ENCODE measurements at regions not wholly inside any gene's neighbourhood (a gene's known extent, or its start where the extent isn't known, plus 50 kb on each side); places are given as distances from the start of the nearest gene placed in this dataset.

- DNase-seq, result no peak
- H3K27ac ChIP-seq, result no peak overlapping the region
- H3K4me3 ChIP-seq (ENCODE audit: low read depth, low read length), result no peak overlapping the region
- H3K36me3 ChIP-seq, result no peaks in the 10 kb centered on the region
- no peaks in the 10 kb centered on the region for H3K9me3 ChIP-seq (ENCODE audit: severe bottlenecking)
- H3K27me3 ChIP-seq (ENCODE audit: insufficient read depth, low read depth, severe bottlenecking), result no peaks in the 10 kb centered on the region
- TF ChIP-seq CTCF (IDR thresholded peaks at IDR 0.05; ENCODE audit: low read depth, low read length), result no peak
Observed at GRCh38 chr5:77948476-77948875, 172.3 kb upstream of the TBCA start.

GRCh38 chr5:77947041-77947428, 170.9 kb upstream of the TBCA start:
- DNase-seq, result no peak

DNA sequence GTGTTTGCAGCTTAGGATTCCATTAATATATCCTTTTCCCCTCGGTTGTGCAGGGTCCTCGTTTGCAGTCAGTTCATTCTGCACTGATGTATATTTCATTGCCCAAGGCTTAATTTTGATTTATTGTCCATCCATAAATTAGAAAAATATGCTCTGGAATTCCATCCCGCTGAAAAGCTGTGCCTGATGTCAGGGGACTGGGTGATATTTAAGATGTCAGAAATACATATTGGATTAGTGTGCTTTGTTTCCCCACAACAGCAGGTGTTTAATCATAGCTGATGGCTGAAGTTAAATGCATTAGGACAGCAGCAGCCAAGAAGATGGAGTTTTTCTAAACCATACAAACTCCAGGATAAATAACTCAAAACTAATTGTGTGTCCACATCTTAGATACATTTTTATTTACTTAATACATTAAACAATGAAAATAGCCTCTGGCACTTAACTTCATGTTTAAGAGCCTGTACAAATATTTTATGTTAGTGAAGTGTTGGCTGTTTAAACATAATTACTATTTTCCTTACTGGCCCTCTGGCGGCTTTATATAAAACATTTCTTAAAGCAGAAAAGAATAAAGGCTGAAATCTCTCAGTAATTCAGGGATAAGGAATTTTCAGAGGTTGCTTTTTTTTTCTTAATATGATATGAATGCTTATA, 170.4 kb upstream of the TBCA start:
- H3K27ac ChIP-seq, result no peak overlapping the region
- H3K27me3 ChIP-seq (ENCODE audit: insufficient read depth, low read depth, severe bottlenecking), result no peaks in the 10 kb centered on the region
- no peak for TF ChIP-seq CTCF (IDR thresholded peaks at IDR 0.05; ENCODE audit: low read depth, low read length)
- no peak overlapping the region for H3K4me3 ChIP-seq (ENCODE audit: low read depth, low read length)
- DNase-seq, result no peak
- H3K9me3 ChIP-seq (ENCODE audit: severe bottlenecking), result no peaks in the 10 kb centered on the region
- H3K36me3 ChIP-seq, result no peaks in the 10 kb centered on the region

More at GRCh38 chr5:77947041-77947428, 170.9 kb upstream of the TBCA start:
- H3K9me3 ChIP-seq (ENCODE audit: severe bottlenecking), result no peaks in the 10 kb centered on the region
- no peaks in the 10 kb centered on the region for H3K36me3 ChIP-seq
- no peak for TF ChIP-seq CTCF (IDR thresholded peaks at IDR 0.05; ENCODE audit: low read depth, low read length)
- no peak overlapping the region for H3K4me3 ChIP-seq (ENCODE audit: low read depth, low read length)
- H3K27ac ChIP-seq, result no peak overlapping the region
- no peaks in the 10 kb centered on the region for H3K27me3 ChIP-seq (ENCODE audit: insufficient read depth, low read depth, severe bottlenecking)

GRCh38 chr5:77945874-77946273, 169.7 kb upstream of the TBCA start:
- H3K27me3 ChIP-seq (ENCODE audit: insufficient read depth, low read depth, severe bottlenecking), result no peaks in the 10 kb centered on the region
- H3K27ac ChIP-seq, result no peak overlapping the region
- no peak overlapping the region for H3K4me3 ChIP-seq (ENCODE audit: low read depth, low read length)
- H3K36me3 ChIP-seq, result no peaks in the 10 kb centered on the region
- TF ChIP-seq CTCF (IDR thresholded peaks at IDR 0.05; ENCODE audit: low read depth, low read length), result no peak
- DNase-seq, result no peak
- no peaks in the 10 kb centered on the region for H3K9me3 ChIP-seq (ENCODE audit: severe bottlenecking)

DNA sequence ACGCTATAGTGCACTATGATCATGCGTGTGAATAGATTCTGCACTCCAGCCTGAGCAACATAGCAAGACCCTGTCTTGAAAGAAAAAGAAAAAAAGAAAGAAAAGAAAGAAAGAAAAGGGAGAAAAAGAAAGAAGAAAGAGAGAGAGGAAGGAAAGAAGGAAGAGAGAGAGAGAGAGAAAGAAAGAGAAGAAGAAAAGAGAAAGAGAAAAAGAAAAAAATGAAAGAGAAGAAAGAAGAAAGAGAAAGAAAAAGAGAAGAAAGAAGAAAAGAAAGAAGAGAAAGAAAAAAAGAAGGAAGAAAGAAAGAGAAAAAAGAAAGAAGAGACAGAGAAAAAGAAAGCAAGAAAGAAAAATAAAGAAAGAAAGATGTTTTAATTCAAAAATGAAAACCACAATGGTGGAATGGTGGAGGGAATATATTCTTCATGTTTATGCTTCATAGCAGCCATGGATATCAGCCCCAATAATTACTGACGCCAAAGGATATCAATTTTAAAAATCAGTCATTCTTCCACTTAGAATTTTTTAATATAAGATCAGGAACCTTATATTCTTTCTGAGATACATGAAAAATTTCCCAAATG, 168.7 kb upstream of the TBCA start:
- no peak overlapping the region for H3K27ac ChIP-seq
- no peaks in the 10 kb centered on the region for H3K9me3 ChIP-seq (ENCODE audit: severe bottlenecking)
- H3K36me3 ChIP-seq, result no peaks in the 10 kb centered on the region
- TF ChIP-seq CTCF (IDR thresholded peaks at IDR 0.05; ENCODE audit: low read depth, low read length), result no peak
- no peak for DNase-seq
- H3K27me3 ChIP-seq (ENCODE audit: insufficient read depth, low read depth, severe bottlenecking), result no peaks in the 10 kb centered on the region
- H3K4me3 ChIP-seq (ENCODE audit: low read depth, low read length), result no peak overlapping the region

GRCh38 chr5:77943851-77944250, 167.7 kb upstream of the TBCA start:
- no peak for TF ChIP-seq CTCF (IDR thresholded peaks at IDR 0.05; ENCODE audit: low read depth, low read length)
- Histone ChIP-seq H3K27ac (no peak overlapping the region), H3K27me3 (ENCODE audit: insufficient read depth, low read depth, severe bottlenecking) (no peaks in the 10 kb centered on the region), H3K36me3 (no peaks in the 10 kb centered on the region), H3K4me3 (ENCODE audit: low read depth, low read length) (no peak overlapping the region), H3K9me3 (ENCODE audit: severe bottlenecking) (no peaks in the 10 kb centered on the region)
- no peak for DNase-seq

Measured in WERI-Rb-1 (cell line).